A673 (cell line): ENCODE measurements at regions not wholly inside any gene's neighbourhood (a gene's known extent, or its start where the extent isn't known, plus 50 kb on each side); places are given as distances from the start of the nearest gene placed in this dataset.

Source experiments
- BruUV-seq: library from RNA; stranded (reverse); fragments of 400-500 nt; replicated peaks from 2 replicates; lab custom pipeline; 2021; lab: Mats Ljungman, UMichigan
- CTCF ChIA-PET: fragments of 300-600 bp; sonication (Branson Sonifier 250); formaldehyde crosslinking; loops from one replicate; lab custom pipeline; 2022; ENCODE audit warnings: antibody characterized with exemption; lab: Charles Lee
- POLR2A ChIA-PET: fragments of 300-600 bp; sonication (Branson Sonifier 250); formaldehyde crosslinking; loops from one replicate; lab custom pipeline; 2022; ENCODE audit warnings: antibody characterized with exemption; ENCODE audit not compliant: low non-redundant PET; lab: Charles Lee
- DNase-seq: peaks from one replicate; pipeline ENCODE4 v3.0.0-alpha.2; 2015; ENCODE audit warnings: low spot score
- H3K27ac ChIP-seq: fragments of 200-600 bp; sonication (generic); 2 replicates; pipeline ENCODE4 v1.5.1; 2016; ENCODE audit warnings: mixed run types, low read depth, mild to moderate bottlenecking, mixed read lengths, antibody characterized with exemption, low read length; ENCODE audit not compliant: poor library complexity, severe bottlenecking
- H3K27me3 ChIP-seq: fragments of 200-600 bp; sonication (generic); replicated peaks from 2 replicates; pipeline ENCODE4 v1.6.1; 2017; ENCODE audit warnings: mixed run types, low read depth, mild to moderate bottlenecking, mixed read lengths, antibody characterized with exemption, low read length; ENCODE audit not compliant: insufficient read depth, poor library complexity
- H3K36me3 ChIP-seq: fragments of 200-600 bp; sonication (generic); 2 replicates; pipeline ENCODE4 v1.6.1; 2016; ENCODE audit warnings: mixed run types, mild to moderate bottlenecking, mixed read lengths, antibody characterized with exemption, low read length; ENCODE audit not compliant: insufficient read depth, poor library complexity, severe bottlenecking
- H3K4me1 ChIP-seq: fragments of 200-600 bp; sonication (generic); 2 replicates; pipeline ENCODE4 v1.6.1; 2017; ENCODE audit warnings: mixed run types, mild to moderate bottlenecking, mixed read lengths, antibody characterized with exemption, low read length; ENCODE audit not compliant: insufficient read depth, poor library complexity, severe bottlenecking
- H3K4me3 ChIP-seq: fragments of 200-600 bp; sonication (generic); 2 replicates; pipeline ENCODE4 v1.5.1; 2016; ENCODE audit warnings: low read depth, mixed run types, mild to moderate bottlenecking, mixed read lengths, low read length; ENCODE audit not compliant: poor library complexity, severe bottlenecking
- H3K9me3 ChIP-seq: fragments of 200-600 bp; sonication (generic); 2 replicates; pipeline ENCODE4 v1.6.1; 2016; ENCODE audit warnings: mixed run types, low read depth, mild to moderate bottlenecking, mixed read lengths, antibody characterized with exemption, low read length; ENCODE audit not compliant: poor library complexity, severe bottlenecking
- EZH2 ChIP-seq: fragments of 200-600 bp; sonication (generic); IDR thresholded peaks from 2 replicates; pipeline ENCODE4 v1.6.1; 2017; ENCODE audit warnings: borderline replicate concordance, low read depth, mild to moderate bottlenecking, mixed read lengths, antibody characterized with exemption, low read length; ENCODE audit not compliant: poor library complexity, severe bottlenecking
- intact Hi-C: fragments of 100-400 bp; cut with micrococcal nuclease; formaldehyde crosslinking; loops from one replicate; pipeline ENCODE4 v1.10.0; 2022; ENCODE audit not compliant: unreplicated experiment
- TF ChIP-seq, protein P1 (sequence below): fragments of 300-800, 200-600 bp; sonication (generic); conservative IDR thresholded peaks from 2 replicates; pipeline ENCODE4 v1.5.1; 2017; ENCODE audit warnings: low read depth, mild to moderate bottlenecking, antibody characterized with exemption, low read length, moderate library complexity, mixed read lengths

DNA sequence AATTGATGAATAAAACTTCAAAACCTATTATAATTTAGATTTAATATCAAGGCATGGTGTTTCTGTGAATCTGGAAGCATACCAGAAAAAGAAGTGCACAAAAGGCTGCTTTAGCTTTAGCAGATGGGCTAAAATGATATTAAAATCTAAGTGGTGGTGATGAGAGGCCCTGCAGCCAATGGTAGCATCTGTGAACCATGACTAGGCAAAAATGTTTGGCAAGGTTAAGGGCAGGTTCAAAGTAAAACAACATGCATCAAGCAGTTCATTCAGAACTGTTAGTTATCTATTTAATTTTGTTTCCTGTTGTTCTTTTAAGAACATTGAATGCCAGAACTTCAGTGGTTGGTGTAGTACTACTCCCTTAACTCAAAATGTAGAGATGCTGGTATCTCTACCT lies 1736.9 kb upstream of the CELF4 start:
- ChIA-PET CTCF (no interaction called here), POLR2A (no interaction called here)
- BruUV-seq = no TSS peak
- H3K27ac ChIP-seq = no peak overlapping the region
- H3K4me1 ChIP-seq = no peaks in the 10 kb centered on the region
- H3K27me3 ChIP-seq = no peaks in the 10 kb centered on the region
- no peaks in the 10 kb centered on the region for H3K36me3 ChIP-seq
- H3K9me3 ChIP-seq = no peaks in the 10 kb centered on the region
- TF ChIP-seq EZH2 = no peak
- TF ChIP-seq, protein P1, sequence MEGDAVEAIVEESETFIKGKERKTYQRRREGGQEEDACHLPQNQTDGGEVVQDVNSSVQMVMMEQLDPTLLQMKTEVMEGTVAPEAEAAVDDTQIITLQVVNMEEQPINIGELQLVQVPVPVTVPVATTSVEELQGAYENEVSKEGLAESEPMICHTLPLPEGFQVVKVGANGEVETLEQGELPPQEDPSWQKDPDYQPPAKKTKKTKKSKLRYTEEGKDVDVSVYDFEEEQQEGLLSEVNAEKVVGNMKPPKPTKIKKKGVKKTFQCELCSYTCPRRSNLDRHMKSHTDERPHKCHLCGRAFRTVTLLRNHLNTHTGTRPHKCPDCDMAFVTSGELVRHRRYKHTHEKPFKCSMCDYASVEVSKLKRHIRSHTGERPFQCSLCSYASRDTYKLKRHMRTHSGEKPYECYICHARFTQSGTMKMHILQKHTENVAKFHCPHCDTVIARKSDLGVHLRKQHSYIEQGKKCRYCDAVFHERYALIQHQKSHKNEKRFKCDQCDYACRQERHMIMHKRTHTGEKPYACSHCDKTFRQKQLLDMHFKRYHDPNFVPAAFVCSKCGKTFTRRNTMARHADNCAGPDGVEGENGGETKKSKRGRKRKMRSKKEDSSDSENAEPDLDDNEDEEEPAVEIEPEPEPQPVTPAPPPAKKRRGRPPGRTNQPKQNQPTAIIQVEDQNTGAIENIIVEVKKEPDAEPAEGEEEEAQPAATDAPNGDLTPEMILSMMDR = no peak
- intact Hi-C loops = no loop called here
- no peak for DNase-seq
- H3K4me3 ChIP-seq = no peak overlapping the region

DNA sequence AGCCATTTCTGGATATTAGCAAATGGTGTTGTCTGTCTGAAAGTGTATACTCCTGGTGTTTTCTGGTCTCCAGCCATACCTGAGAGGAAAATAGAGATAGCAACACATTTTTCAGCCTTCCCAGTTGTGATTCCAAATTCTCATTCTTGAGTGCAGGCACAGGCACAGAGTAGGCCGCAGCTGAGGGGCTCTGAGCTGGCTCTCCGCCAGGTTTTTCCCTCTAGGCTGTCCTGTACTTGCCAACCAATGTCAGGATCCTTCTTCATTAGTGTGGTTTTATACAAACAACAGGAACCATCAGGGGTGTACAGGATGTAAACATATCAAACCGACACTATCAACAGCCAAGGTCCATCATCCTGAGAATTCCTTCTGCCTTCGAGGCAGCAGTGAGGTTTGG lies 1733.6 kb upstream of the CELF4 start:
- POLR2A ChIA-PET = no interaction called here
- TF ChIP-seq, protein P1 = no peak
- TF ChIP-seq EZH2 = no peak
- Histone ChIP-seq H3K4me1 (no peaks in the 10 kb centered on the region), H3K9me3 (no peaks in the 10 kb centered on the region), H3K36me3 (no peaks in the 10 kb centered on the region), H3K4me3 (no peak overlapping the region), H3K27me3 (no peaks in the 10 kb centered on the region), H3K27ac (no peak overlapping the region)
- no peak for DNase-seq
- intact Hi-C loops = no loop called here
- no TSS peak for BruUV-seq
- CTCF ChIA-PET = no interaction called here

DNA sequence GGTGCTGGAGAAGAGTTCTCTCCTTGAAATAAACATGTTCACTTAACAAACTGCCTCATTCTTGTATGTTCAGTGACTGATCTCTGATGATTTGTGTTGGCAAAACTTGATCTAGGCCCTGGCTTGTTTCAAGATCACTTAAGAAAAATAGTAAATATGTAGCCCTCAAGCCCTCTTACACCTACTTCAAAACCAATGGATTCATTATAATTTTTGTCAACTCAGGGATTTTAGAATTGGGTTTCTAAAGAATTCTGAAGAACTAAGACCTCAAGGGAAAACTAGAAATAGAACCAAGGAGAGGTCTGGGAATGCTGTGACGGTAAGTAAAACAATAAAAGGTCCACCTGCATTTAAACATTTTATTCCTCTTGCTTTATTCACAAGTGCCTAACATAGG lies 1731.6 kb upstream of the CELF4 start:
- H3K27ac ChIP-seq = no peak overlapping the region
- CTCF ChIA-PET = no interaction called here
- no TSS peak for BruUV-seq
- no peaks in the 10 kb centered on the region for H3K36me3 ChIP-seq
- H3K9me3 ChIP-seq = no peaks in the 10 kb centered on the region
- intact Hi-C loops = no loop called here
- no peak overlapping the region for H3K4me3 ChIP-seq
- H3K27me3 ChIP-seq = no peaks in the 10 kb centered on the region
- no peak for DNase-seq
- no peaks in the 10 kb centered on the region for H3K4me1 ChIP-seq
- TF ChIP-seq EZH2 = no peak
- TF ChIP-seq, protein P1 = no peak
- POLR2A ChIA-PET = no interaction called here
